NOMO-1 (cell line): ENCODE measurements at regions not wholly inside any gene's neighbourhood (a gene's known extent, or its start where the extent isn't known, plus 50 kb on each side); places are given as distances from the start of the nearest gene placed in this dataset.

Experiments used
- DNase-seq, 2 experiments: peaks; one replicate each; lab custom pipeline; 2025; ENCODE audit not compliant: unreplicated experiment in 2 of 2; lab: John Stamatoyannopoulos, UW

DNA sequence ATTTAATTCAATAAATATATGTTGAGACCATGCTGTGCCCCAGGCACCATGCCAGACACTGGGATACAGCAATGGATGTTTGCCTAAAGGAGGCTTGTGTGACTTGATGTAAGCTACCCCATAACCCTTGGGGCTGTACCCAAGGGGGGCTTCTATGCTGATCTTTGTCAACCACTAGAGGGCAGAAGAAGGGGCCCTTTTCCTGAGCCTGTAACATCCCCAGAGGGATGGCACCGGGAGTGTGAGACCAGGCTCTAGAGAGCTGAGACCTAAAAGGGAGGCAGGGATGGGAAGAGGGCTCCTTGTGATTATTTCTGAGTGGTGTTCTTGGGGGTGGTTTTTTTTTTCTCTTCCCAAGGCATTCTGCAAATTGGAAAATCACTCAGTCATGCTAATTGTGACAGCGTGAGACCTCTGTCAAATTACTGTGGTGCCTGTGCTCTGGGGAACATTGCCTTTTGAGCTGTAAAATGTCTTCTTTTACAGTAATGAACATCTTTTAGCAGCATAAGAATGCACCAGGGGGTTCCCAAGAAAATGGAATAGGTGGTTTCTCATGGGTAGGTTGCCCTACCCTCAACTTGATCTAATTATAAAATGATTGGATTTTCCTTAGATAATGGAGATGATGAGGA lies 138.7 kb upstream of the SLC24A3 start:
- no peak for DNase-seq

GRCh38 chr20:19074356-19074755 lies 138.1 kb upstream of the SLC24A3 start:
- peak in 1 of 2 experiments; percentile 43 for DNase-seq

DNA sequence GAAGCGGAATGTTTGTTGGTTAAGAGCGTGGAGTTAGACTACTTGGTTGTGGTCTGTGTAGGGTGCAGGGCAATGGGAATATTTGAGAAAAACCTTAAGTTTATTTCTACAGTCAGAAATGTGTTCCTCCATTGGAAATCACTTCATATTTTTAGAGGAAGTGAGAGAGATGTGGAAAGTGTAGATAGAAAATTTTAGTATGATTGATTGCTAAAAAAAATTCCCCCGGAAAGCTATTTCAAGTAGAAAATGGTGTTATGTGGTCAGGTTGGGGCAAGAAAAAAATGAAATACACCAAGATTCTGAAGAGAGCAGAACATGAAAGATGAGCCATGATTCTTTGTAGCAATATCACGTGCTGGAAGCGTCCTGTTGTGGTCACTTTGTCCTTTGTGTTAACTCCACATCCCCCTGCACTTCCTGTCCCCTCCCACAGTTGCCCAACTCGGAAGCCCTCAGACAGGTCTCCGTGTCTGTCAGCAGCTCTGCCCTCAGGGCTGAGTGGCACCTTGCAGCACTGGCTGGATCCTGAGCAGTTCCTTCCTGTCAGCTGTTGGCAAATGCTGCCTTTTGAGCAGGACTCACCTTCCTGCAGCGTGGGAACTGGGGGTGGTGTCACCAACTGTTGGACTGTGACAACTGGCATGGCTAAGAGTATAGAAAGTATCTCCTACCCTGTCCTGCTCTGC lies 137.5 kb upstream of the SLC24A3 start:
- DNase-seq, result peak; percentile 94 to 96

DNA sequence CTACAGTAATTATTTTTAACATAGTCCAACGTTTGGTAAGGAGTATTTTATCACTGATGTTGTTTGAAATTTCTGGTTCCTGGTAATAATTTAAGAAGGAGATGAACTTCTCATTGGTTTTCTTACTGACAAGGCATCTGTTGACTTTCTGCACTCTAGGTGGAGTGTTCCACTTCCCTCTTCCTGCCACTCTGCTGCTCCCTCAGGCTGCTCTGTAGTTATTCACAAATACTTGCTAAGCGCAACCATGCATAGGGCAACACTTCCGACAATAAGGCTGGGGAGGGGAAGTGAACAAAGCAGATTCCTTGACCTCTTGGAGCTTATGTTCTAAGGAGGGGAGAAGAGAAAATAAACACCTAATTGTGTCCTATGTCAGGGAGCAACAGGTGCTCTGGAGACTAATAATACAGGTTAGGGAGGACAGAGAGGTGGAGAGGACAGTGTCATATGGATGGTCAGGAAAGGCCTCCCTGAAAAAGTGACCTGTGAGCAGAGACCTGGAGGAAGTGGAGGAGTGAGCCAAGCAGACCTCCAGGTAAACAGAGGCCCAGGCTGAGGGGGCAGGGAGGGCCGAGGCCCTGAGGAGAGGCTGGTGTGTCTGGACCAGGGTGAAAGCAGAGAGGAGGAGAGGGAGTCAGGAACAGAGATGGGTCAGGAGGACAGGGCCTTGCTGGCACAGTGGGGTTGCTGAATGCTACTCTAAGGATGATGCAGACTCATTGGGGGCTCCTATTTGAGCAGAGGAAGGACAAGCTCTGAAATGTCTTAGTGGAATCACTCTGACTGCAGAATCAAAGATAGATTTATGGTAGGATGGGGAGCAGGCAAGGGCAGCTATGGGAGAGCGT lies 134.8 kb upstream of the SLC24A3 start:
- no peak for DNase-seq

- DNase-seq, result no peak
Observed at GRCh38 chr20:19078448-19079373, 133.7 kb upstream of the SLC24A3 start.

- no peak for DNase-seq
Observed at GRCh38 chr20:19079536-19080299, 132.7 kb upstream of the SLC24A3 start.

- DNase-seq, result no peak
Observed at GRCh38 chr20:19081937-19082336, 130.5 kb upstream of the SLC24A3 start.

DNA sequence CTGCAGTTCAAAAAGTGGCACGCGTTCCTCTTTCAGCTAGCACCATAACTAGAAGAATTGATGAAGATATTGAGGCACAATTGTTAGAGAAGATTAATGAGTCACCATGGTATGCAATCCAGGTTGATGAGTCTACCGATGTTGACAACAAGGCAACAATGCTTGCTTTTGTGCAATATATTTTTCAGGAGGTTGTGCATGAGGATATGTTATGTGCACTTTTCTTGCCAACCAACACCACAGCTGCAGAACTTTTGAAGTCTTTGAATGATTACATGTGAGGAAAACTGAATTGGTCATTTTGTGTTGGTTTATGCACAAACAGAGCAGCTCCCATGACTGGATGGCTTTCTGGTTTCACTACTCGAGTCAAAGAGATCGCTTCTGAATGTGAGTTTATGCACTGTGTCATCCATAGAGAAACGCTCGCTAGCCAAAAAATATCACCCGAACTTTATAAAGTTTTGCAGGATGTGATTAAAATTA lies 129.3 kb upstream of the SLC24A3 start:
- no peak for DNase-seq

- DNase-seq, result no peak
Observed at GRCh38 chr20:19090332-19090731, 122.1 kb upstream of the SLC24A3 start.

DNA sequence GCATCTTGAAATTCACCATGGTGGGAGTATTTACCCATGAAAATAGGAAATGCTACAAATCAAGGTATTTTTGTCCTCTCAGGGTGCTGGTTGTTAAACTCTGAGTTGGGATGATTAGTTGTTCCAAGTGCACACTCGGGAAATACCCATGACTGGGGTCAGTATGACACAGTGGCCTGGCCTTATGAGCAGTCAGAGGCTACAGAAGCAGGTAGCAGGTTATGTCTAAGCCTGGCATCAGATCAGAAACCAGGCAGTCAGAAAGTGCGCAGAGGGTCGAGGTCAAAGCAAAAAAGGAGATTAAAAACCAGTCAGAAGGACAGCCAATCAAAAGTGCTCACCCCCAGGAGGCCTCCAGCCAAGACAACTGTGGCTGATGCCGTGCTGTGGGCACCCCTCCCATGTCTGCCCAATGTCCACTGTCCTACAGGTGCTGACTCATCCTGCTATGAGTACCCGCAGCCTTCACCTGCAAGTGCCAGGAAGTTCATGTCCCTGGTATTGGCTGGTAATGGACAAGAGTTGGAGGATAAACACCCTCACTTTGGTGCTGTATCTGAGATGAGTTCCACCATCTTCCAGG lies 117.4 kb upstream of the SLC24A3 start:
- no peak for DNase-seq

DNA sequence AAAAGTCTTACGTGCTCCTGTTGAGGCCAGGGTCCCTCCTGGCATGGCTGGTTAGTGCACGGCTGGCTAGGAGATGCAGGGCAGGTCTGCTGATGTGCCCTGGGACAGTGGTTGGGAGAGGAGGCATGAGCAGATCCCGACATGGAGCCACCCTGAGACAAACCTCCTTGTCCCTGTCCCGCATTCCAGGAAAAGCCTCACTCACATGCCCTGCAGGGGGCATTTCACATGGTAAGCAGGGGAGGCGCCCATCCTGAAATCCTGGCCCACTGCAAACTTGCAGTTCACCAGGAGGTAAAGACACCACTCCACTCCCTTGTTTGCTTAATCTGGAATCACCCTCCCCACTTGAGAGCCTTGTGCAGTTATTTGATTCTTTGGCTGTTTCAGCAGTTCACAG lies 116.7 kb upstream of the SLC24A3 start:
- DNase-seq, result no peak

DNA sequence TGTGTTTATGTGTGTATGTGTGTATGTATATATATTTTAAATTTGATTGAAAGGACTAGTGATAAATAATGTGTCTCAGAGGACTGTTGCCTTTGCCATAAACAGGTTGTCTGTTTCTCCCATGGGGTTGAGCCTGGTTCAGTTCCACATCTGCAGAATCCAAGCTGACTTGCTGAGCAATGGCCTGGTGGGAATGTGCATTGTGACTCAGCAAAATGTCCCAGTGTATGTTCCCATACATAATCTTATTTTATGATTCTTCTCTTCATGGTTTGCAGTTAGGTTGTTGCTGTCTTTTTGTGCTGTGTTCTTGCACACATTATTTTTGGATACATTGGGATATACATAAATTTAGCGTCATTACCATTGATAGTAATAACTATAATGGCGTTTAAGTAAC lies 115.6 kb upstream of the SLC24A3 start:
- DNase-seq, result no peak

DNA sequence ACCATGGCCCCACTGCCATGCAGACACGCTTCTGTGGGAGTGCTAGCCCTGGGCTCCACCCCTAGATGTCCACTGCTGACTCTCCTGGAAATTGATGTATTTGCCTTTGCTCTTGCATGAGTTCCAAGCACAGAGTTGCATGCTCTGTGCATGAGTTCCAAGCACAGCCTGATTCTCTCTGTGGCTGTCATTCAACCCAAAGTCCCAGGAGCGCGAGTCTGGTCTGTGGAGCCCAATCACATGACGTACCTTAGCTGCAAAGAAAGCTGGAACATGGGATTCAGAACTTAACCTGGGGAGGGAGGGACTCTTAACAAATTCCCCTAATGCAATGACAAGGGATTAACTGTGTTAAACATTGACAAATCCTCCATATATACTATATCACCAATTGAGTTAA lies 114.3 kb upstream of the SLC24A3 start:
- DNase-seq, result no peak

DNA sequence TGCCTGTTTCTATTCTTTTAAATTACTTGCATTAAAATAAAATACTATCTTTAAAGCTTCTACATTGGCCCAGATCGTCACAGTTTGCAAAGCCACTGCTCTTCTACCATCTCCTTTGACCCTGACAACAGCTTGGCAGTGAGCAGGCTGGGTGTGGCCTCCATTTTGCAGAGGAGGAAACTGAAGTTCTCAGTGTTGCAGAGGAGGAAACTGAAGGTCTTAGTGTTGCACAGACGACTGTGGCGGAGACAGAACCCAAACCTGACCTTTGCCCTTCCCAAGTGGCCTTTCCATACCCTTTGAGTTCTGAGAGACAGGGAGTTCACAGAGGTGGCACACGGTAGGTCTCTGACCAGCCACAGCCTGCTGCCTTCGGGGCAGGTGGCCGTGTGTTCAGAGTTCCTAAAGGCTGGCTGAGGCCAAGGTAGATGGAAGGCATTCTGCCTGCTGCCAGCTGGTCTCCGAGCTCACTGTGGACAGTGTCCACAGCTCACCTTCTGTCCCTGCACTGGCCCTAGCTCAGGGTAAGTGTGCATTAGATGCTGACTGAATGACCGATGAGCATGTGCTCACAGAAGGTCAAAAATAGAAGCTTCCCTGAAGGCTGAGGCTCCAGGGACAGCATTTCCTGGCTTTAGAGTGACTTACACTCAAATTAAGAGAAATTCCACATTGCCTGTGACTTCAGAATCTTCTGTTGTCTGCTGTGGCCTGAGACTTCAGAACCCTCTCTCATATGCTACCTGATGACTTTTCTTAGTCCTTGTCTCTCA lies 113.5 kb upstream of the SLC24A3 start:
- no peak for DNase-seq

DNA sequence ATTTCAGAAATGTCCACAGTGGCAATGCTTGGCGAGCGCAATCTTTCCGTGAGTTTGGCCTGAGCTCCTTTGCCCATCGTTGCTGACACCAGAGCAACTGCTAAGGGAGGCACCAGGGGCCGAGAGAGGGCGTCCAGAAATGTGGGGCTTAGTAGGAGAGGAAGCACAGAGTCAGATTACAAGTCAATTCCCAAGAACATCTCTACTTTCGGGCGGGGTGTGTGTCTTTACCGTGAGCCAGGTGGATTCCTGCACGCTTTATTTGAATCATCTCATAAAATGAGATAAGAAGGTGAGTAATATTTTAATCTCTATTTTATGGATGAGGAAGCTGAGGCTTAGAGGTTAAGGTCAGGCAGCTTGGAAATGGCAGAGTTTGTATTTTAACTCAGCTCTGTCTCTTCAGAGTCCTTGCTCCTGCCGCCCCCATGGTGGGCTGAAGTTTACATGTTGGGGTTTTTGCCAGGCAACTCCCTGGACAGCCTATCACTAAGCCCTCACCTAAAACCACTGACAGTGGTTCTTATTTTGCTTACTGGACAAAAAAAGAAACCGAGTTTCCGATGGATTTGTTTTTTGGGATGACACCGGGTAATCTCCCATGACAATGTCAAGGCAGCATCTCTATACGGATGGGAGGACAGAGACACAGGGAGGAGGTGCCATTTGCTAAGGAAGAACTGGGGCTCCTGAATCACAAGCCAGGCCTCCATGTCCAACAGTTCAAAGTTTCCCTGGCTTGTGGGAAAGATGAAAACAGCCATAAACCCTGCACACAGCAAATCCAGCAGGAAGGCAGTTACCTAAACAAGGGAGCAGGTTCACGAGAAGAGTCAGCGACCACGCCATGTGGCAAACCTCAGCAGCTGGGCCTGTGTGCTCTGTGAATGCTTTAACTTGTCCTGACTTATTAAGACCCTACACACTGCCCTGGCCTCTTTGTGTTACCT lies 112.6 kb upstream of the SLC24A3 start:
- no peak for DNase-seq

DNA sequence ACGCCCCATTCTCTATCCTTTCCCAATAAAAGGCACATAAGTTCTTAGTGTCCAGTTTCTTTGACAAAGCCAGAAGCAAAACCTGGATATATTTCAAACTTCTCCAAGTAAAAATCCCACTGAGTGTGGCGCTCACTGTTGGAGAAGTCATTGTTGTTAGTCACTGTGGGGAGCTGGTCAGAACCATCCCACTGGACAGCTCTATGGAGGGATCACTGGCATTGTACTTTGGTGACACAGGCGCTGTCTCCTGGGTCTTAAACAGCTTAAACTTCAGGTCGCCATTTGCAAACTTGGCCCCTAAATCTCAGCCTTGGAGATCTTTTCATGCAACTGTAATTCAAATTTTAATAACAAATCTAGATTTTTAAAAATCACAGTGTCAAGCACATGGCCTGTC lies 111.5 kb upstream of the SLC24A3 start:
- DNase-seq, result no peak

DNA sequence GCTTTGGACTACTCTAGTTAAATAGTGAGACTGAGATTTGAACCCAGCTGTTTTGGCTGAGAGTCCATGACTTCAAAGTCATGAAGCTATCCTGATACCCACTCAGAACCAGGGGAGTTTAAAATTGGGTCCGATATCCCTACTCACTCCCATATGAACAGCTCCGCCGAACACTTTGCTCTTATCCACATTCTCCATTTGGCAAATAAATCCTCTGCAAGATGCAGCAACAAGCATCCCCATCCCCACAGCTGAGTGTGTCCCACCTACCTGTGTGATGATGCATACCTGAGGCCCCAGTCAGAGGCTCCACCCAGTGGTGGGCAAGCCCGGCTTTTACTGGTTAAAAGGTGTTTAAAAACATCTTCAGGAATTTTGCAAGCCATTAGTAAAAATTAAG lies 108.3 kb upstream of the SLC24A3 start:
- no peak for DNase-seq

- DNase-seq, result no peak
Observed at GRCh38 chr20:19108155-19108554, 104.3 kb upstream of the SLC24A3 start.
